ENCODE measurements at regions not wholly inside any gene's neighbourhood (a gene's known extent, or its start where the extent isn't known, plus 50 kb on each side); places are given as distances from the start of the nearest gene placed in this dataset.
"Not testable (repeated sequence)": the region's sequence is repeated elsewhere in the genome, so short reads cannot be mapped to it uniquely, and the experiment has no call there.

- DNase-seq (ENCODE audit: low spot score); CTCF ChIA-PET (ENCODE audit: unreplicated experiment); H3K4me3 ChIP-seq (ENCODE audit: low read depth, low read length, poor library complexity, severe bottlenecking); H3K9me2 ChIP-seq (ENCODE audit: insufficient read depth, low read length); intact Hi-C loops (cut with micrococcal nuclease; ENCODE audit: unreplicated experiment); H3K36me3 ChIP-seq (ENCODE audit: insufficient read depth, low read length); H4K20me1 ChIP-seq (ENCODE audit: insufficient read depth, low read length); H2AFZ ChIP-seq (ENCODE audit: low read length); H3K4me2 ChIP-seq (ENCODE audit: low read length); BruUV-seq (replicated peaks); POLR2A ChIA-PET; H3K4me1 ChIP-seq (ENCODE audit: insufficient read depth, low read length, poor library complexity, severe bottlenecking); H3K79me2 ChIP-seq (ENCODE audit: insufficient read depth, low read depth, low read length); H3K9me3 ChIP-seq (ENCODE audit: low read length); H3K27ac ChIP-seq (ENCODE audit: low read depth, low read length, poor library complexity, severe bottlenecking): not testable (repeated sequence)
Observed at GRCh38 chr9:42288865-42289229, 105.4 kb downstream of the SPATA31A6 start.

GRCh38 chr9:42300124-42300523 is 116.7 kb downstream of the SPATA31A6 start:
- H2AFZ ChIP-seq (ENCODE audit: low read length); H3K4me2 ChIP-seq (ENCODE audit: low read length); intact Hi-C loops (cut with micrococcal nuclease; ENCODE audit: unreplicated experiment); H3K9me2 ChIP-seq (ENCODE audit: insufficient read depth, low read length); H3K79me2 ChIP-seq (ENCODE audit: insufficient read depth, low read depth, low read length); H3K36me3 ChIP-seq (ENCODE audit: insufficient read depth, low read length); DNase-seq (ENCODE audit: low spot score); H3K4me3 ChIP-seq (ENCODE audit: low read depth, low read length, poor library complexity, severe bottlenecking); H3K4me1 ChIP-seq (ENCODE audit: insufficient read depth, low read length, poor library complexity, severe bottlenecking); POLR2A ChIA-PET; BruUV-seq (replicated peaks); CTCF ChIA-PET (ENCODE audit: unreplicated experiment); H3K27ac ChIP-seq (ENCODE audit: low read depth, low read length, poor library complexity, severe bottlenecking); H3K9me3 ChIP-seq (ENCODE audit: low read length); H4K20me1 ChIP-seq (ENCODE audit: insufficient read depth, low read length): not testable (repeated sequence)

GRCh38 chr9:42306625-42307024 is 123.2 kb downstream of the SPATA31A6 start:
- H3K4me3 ChIP-seq (ENCODE audit: low read depth, low read length, poor library complexity, severe bottlenecking); BruUV-seq (replicated peaks); POLR2A ChIA-PET; H2AFZ ChIP-seq (ENCODE audit: low read length); H3K9me2 ChIP-seq (ENCODE audit: insufficient read depth, low read length); intact Hi-C loops (cut with micrococcal nuclease; ENCODE audit: unreplicated experiment); CTCF ChIA-PET (ENCODE audit: unreplicated experiment); H3K9me3 ChIP-seq (ENCODE audit: low read length); H3K79me2 ChIP-seq (ENCODE audit: insufficient read depth, low read depth, low read length); H3K27ac ChIP-seq (ENCODE audit: low read depth, low read length, poor library complexity, severe bottlenecking); DNase-seq (ENCODE audit: low spot score); H3K4me1 ChIP-seq (ENCODE audit: insufficient read depth, low read length, poor library complexity, severe bottlenecking); H4K20me1 ChIP-seq (ENCODE audit: insufficient read depth, low read length); H3K36me3 ChIP-seq (ENCODE audit: insufficient read depth, low read length); H3K4me2 ChIP-seq (ENCODE audit: low read length): not testable (repeated sequence)

- intact Hi-C loops (cut with micrococcal nuclease; ENCODE audit: unreplicated experiment); H3K36me3 ChIP-seq (ENCODE audit: insufficient read depth, low read length); BruUV-seq (replicated peaks): not testable (repeated sequence)
Observed at GRCh38 chr9:42307449-42307848, 124.0 kb downstream of the SPATA31A6 start.

GRCh38 chr9:42310972-42311371 is 127.5 kb downstream of the SPATA31A6 start:
- H3K9me3 ChIP-seq (ENCODE audit: low read length); BruUV-seq (replicated peaks); H3K4me3 ChIP-seq (ENCODE audit: low read depth, low read length, poor library complexity, severe bottlenecking); CTCF ChIA-PET (ENCODE audit: unreplicated experiment); H2AFZ ChIP-seq (ENCODE audit: low read length); DNase-seq (ENCODE audit: low spot score); H3K79me2 ChIP-seq (ENCODE audit: insufficient read depth, low read depth, low read length); H3K9me2 ChIP-seq (ENCODE audit: insufficient read depth, low read length); H3K4me2 ChIP-seq (ENCODE audit: low read length); H3K4me1 ChIP-seq (ENCODE audit: insufficient read depth, low read length, poor library complexity, severe bottlenecking); H3K36me3 ChIP-seq (ENCODE audit: insufficient read depth, low read length); H4K20me1 ChIP-seq (ENCODE audit: insufficient read depth, low read length); H3K27ac ChIP-seq (ENCODE audit: low read depth, low read length, poor library complexity, severe bottlenecking); POLR2A ChIA-PET; intact Hi-C loops (cut with micrococcal nuclease; ENCODE audit: unreplicated experiment): not testable (repeated sequence)

More at GRCh38 chr9:42307449-42307848, 124.0 kb downstream of the SPATA31A6 start:
- H3K4me1 ChIP-seq (ENCODE audit: insufficient read depth, low read length, poor library complexity, severe bottlenecking); H3K9me3 ChIP-seq (ENCODE audit: low read length); H3K4me3 ChIP-seq (ENCODE audit: low read depth, low read length, poor library complexity, severe bottlenecking); H2AFZ ChIP-seq (ENCODE audit: low read length); H3K9me2 ChIP-seq (ENCODE audit: insufficient read depth, low read length); DNase-seq (ENCODE audit: low spot score); CTCF ChIA-PET (ENCODE audit: unreplicated experiment); H4K20me1 ChIP-seq (ENCODE audit: insufficient read depth, low read length); H3K27ac ChIP-seq (ENCODE audit: low read depth, low read length, poor library complexity, severe bottlenecking); POLR2A ChIA-PET; H3K79me2 ChIP-seq (ENCODE audit: insufficient read depth, low read depth, low read length); H3K4me2 ChIP-seq (ENCODE audit: low read length): not testable (repeated sequence)

- CTCF ChIA-PET (ENCODE audit: unreplicated experiment); POLR2A ChIA-PET; H2AFZ ChIP-seq (ENCODE audit: low read length); H3K27ac ChIP-seq (ENCODE audit: low read depth, low read length, poor library complexity, severe bottlenecking); H4K20me1 ChIP-seq (ENCODE audit: insufficient read depth, low read length); H3K79me2 ChIP-seq (ENCODE audit: insufficient read depth, low read depth, low read length); H3K36me3 ChIP-seq (ENCODE audit: insufficient read depth, low read length); H3K4me2 ChIP-seq (ENCODE audit: low read length); intact Hi-C loops (cut with micrococcal nuclease; ENCODE audit: unreplicated experiment); DNase-seq (ENCODE audit: low spot score); BruUV-seq (replicated peaks); H3K9me3 ChIP-seq (ENCODE audit: low read length); H3K4me1 ChIP-seq (ENCODE audit: insufficient read depth, low read length, poor library complexity, severe bottlenecking); H3K4me3 ChIP-seq (ENCODE audit: low read depth, low read length, poor library complexity, severe bottlenecking); H3K9me2 ChIP-seq (ENCODE audit: insufficient read depth, low read length): not testable (repeated sequence)
Observed at GRCh38 chr9:42316026-42316425, 132.6 kb downstream of the SPATA31A6 start.

- H2AFZ ChIP-seq (ENCODE audit: low read length); H3K4me1 ChIP-seq (ENCODE audit: insufficient read depth, low read length, poor library complexity, severe bottlenecking); H3K9me2 ChIP-seq (ENCODE audit: insufficient read depth, low read length); intact Hi-C loops (cut with micrococcal nuclease; ENCODE audit: unreplicated experiment); H3K4me2 ChIP-seq (ENCODE audit: low read length); POLR2A ChIA-PET; BruUV-seq (replicated peaks); H3K79me2 ChIP-seq (ENCODE audit: insufficient read depth, low read depth, low read length); H3K36me3 ChIP-seq (ENCODE audit: insufficient read depth, low read length); H3K4me3 ChIP-seq (ENCODE audit: low read depth, low read length, poor library complexity, severe bottlenecking); H4K20me1 ChIP-seq (ENCODE audit: insufficient read depth, low read length); DNase-seq (ENCODE audit: low spot score); H3K9me3 ChIP-seq (ENCODE audit: low read length); H3K27ac ChIP-seq (ENCODE audit: low read depth, low read length, poor library complexity, severe bottlenecking); CTCF ChIA-PET (ENCODE audit: unreplicated experiment): not testable (repeated sequence)
Observed at GRCh38 chr9:42317677-42318076, 134.2 kb downstream of the SPATA31A6 start.

Data from OCI-LY7 (cell line).